Kidney (tissue), 13 donors: ENCODE measurements at regions not wholly inside any gene's neighbourhood (a gene's known extent, or its start where the extent isn't known, plus 50 kb on each side); places are given as distances from the start of the nearest gene placed in this dataset.
A peak's percentile ranks its signal among the peaks of the same experiment; 100 is the strongest.

Source experiments
- DNase-seq, 5 donors: peaks; one replicate each; pipeline ENCODE4 v3.0.0-alpha.2; 2013 to 2020
- FAIRE-seq: peaks from 2 replicates; lab custom pipeline; 2012; peaks lifted over from hg19 to GRCh38; lab: Jason Lieb, UNC
- H3K27ac ChIP-seq, 2 donors: one replicate each; pipeline ENCODE4 v1.7.0; 2013; ENCODE audit warnings: low read depth in 2 of 2, low read length in 2 of 2, inconsistent platforms in 1 of 2
- H3K27me3 ChIP-seq: one replicate; pipeline ENCODE4 v1.7.1; 2013; ENCODE audit warnings: low read length, inconsistent platforms; ENCODE audit not compliant: control insufficient read depth, insufficient read depth
- H3K36me3 ChIP-seq, 3 donors: one replicate each; pipeline versions ENCODE4 v1.7.0 to v1.7.1; 2013; ENCODE audit warnings: low read length in 3 of 3, control low read depth in 1 of 3, inconsistent platforms in 1 of 3; ENCODE audit not compliant: insufficient read depth in 3 of 3, control insufficient read depth in 2 of 3
- H3K4me1 ChIP-seq, 3 donors: one replicate each; pipeline versions ENCODE4 v1.7.0 to v1.7.1; 2013; ENCODE audit warnings: low read length in 3 of 3, inconsistent platforms in 1 of 3, low read depth in 1 of 3; ENCODE audit not compliant: control insufficient read depth in 2 of 3, insufficient read depth in 2 of 3
- H3K4me3 ChIP-seq, 3 donors: one replicate each; pipeline versions ENCODE4 v1.7.0 to v1.8.1; 2013; ENCODE audit warnings: low read length in 3 of 3, control low read depth in 1 of 3, inconsistent platforms in 1 of 3
- H3K9ac ChIP-seq, 3 donors: one replicate each; pipeline versions ENCODE4 v1.7.0 to v1.7.1; 2013; ENCODE audit warnings: low read length in 3 of 3, control low read depth in 1 of 3, inconsistent platforms in 1 of 3
- H3K9me3 ChIP-seq, 3 donors: one replicate each; pipeline versions ENCODE4 v1.7.0 to v1.7.1; 2013; ENCODE audit warnings: low read length in 3 of 3, control low read depth in 1 of 3, inconsistent platforms in 1 of 3; ENCODE audit not compliant: control insufficient read depth in 2 of 3, insufficient read depth in 1 of 3
- CTCF ChIP-seq: IDR thresholded peaks from 3 replicates; pipeline ENCODE4 v1.5.1; 2012; ENCODE audit warnings: mild to moderate bottlenecking, moderate library complexity, borderline replicate concordance; ENCODE audit not compliant: insufficient read depth; ENCODE audit errors: extremely low read depth
- intact Hi-C: fragments of 100-400 bp; cut with DNase I; formaldehyde crosslinking; loops from one replicate; pipeline ENCODE4 v1.11.1; 2022
- donor health status: control.
- donor health status: control.
- donor health status: control.
- donor health status: control.
- donor health status: control.
- donor health status: DM: yes; HTN: yes; CAD: no.
- donor health status: Normal renal cell carcinoma (clear cell type).

DNA sequence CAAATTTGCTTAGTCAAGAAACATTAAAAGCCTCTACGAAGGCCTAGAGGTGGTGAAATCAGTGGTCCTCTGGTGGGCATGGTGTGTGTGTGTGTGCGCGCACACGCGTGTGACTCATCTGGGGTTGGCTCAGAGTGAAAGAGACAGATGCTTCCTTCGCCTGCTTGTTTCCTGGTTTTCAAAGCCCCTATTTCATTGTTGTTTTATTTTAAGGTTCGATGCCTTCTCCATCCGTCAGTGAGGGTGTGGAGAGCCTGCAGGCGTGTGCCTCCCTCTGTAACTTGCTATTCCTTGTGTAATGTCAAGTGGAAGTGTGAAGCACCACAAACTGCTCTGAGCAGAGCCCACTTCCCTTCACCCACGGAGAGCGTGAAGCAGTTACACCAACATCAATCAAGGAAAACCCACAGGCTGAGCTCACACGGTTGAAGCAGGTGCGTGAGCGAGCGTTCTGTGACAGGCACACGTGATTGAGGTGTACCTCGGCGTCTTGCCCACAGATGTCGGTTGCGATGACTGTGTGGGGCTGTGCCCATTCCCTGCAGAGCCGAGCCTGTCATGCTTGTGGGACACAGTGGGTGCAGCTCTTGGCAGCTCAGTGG, 233.9 kb downstream of the PRL start:
- intact Hi-C loops, result no loop called here
- FAIRE-seq, result no peak

DNA sequence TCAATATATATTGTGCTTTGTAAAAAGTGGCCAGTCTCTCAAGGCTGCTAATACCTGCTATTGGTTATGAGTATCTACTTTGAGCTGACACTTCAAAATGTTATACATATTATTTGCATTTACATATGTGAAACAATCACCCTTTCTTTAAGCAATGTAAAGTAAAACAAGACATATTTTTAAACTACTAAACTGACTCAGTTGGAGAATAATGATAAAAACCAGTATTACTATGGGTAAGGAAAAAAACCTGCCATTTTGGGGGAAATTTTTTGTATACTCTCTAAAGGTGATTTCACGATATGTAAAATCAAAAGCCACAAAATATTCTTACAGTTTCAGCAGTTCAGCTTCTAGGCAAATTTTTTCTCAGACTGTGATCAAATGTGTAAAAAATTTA, 232.3 kb downstream of the PRL start:
- H3K4me3 ChIP-seq, result no peak overlapping the region
- intact Hi-C loops, result no loop called here
- no peak for DNase-seq
- no peak overlapping the region for H3K27ac ChIP-seq
- FAIRE-seq, result no peak
- H3K4me1 ChIP-seq, result peaks cover 0 to 8% (median 0%) of the 10 kb centered on the region in 3 donors
- no peaks in the 10 kb centered on the region for H3K36me3 ChIP-seq
- H3K27me3 ChIP-seq, result no peaks in the 10 kb centered on the region
- no peak for TF ChIP-seq CTCF
- H3K9ac ChIP-seq, result no peak overlapping the region
- H3K9me3 ChIP-seq, result no peaks in the 10 kb centered on the region

More for the DNA sequence above, 233.9 kb downstream of the PRL start:
- DNase-seq, result no peak
- Histone ChIP-seq H3K36me3 (no peaks in the 10 kb centered on the region), H3K27me3 (no peaks in the 10 kb centered on the region), H3K9me3 (no peaks in the 10 kb centered on the region), H3K4me1 (peaks cover 0 to 5% (median 0%) of the 10 kb centered on the region in 3 donors), H3K9ac (no peak overlapping the region), H3K27ac (no peak overlapping the region), H3K4me3 (no peak overlapping the region)
- no peak for TF ChIP-seq CTCF

- Histone ChIP-seq H3K4me1 (peaks cover 4 to 16% (median 5%) of the 10 kb centered on the region in 3 donors), H3K4me3 (no peak overlapping the region), H3K27ac (no peak overlapping the region), H3K27me3 (no peaks in the 10 kb centered on the region), H3K9ac (no peak overlapping the region), H3K9me3 (no peaks in the 10 kb centered on the region), H3K36me3 (no peaks in the 10 kb centered on the region)
- intact Hi-C loops, result no loop called here
- peak in 2 of 5 donors; percentile 47 to 82 for DNase-seq
- TF ChIP-seq CTCF, result no peak
- no peak for FAIRE-seq
These were observed 229.7 kb downstream of the PRL start for GRCh38 chr6:22067122-22067521.

- TF ChIP-seq CTCF, result no peak
- H3K27me3 ChIP-seq, result no peaks in the 10 kb centered on the region
- no peak overlapping the region for H3K9ac ChIP-seq
- no peaks in the 10 kb centered on the region for H3K36me3 ChIP-seq
- no peak for FAIRE-seq
- no peak overlapping the region for H3K27ac ChIP-seq
- no peak for DNase-seq
- intact Hi-C loops, result no loop called here
- H3K9me3 ChIP-seq, result no peaks in the 10 kb centered on the region
- no peak overlapping the region for H3K4me3 ChIP-seq
- peaks cover 4 to 16% (median 5%) of the 10 kb centered on the region in 3 donors for H3K4me1 ChIP-seq
These were observed 229.2 kb downstream of the PRL start for GRCh38 chr6:22067671-22068070.
